ENCODE measurements at regions not wholly inside any gene's neighbourhood (a gene's known extent, or its start where the extent isn't known, plus 50 kb on each side); places are given as distances from the start of the nearest gene placed in this dataset.

- no peak for DNase-seq
These were observed 380.1 kb downstream of the GASK1B start for GRCh38 chr4:157792716-157793115.

DNA sequence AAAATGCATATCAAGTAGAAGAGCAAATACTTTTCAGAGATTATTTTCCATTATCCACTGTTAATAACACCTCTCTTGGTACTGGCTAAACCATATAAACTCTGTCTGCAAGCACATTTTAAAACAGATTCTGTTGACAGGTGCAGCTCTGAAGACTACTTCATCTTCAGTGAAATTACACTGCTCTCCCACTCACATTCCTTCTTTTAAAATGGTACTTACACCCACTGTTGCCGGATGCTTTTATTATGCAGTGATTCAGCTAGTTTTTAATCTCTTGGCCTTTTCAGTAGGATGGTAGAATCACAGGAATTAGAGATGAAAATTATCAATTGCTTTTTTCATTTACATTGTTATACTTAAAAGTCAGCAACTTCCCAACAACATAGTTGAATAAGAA is 381.6 kb downstream of the GASK1B start:
- peak in 2 of 56 donors; percentile 2 to 13 for DNase-seq

GRCh38 chr4:157787618-157788017 is 385.2 kb downstream of the GASK1B start:
- DNase-seq = no peak

DNA sequence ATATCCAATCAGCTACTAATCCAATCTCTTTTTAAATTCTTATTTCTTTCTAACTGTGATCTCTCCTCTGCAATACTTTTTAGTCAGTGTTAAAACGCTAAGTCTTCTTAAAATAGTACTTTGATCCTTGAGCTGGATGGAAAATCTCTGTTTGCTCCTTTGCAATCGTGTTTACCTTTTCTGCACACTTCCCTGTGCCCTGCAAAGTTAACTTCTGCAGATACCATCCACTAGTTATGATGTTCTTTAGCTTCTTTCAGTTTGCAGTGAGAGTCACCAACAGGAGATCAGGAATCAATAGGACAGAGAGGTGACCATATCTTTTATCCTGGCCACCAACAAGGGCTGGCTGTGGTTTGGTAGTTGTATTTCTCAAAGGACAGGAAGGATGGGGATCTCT is 391.5 kb downstream of the GASK1B start:
- no peak for DNase-seq

DNA sequence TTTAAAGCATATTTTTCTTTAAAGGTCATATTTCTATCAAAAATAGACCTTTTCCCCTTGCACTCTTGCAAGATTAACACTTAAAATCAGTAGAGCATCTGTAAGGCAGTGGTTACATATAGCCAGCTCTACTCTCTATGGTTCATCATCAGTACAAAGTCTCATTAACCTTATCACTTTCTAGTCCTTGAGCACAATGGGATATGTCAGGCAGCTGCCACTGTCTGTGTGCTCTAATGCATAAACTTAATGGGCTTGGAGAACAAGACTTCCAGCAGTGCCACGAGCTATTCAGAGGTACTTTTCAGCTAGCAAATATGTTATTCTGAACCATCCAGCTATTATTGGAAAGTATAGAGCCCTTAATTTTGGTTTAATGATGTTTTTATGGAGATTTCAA is 393.7 kb downstream of the GASK1B start:
- DNase-seq = no peak

DNA sequence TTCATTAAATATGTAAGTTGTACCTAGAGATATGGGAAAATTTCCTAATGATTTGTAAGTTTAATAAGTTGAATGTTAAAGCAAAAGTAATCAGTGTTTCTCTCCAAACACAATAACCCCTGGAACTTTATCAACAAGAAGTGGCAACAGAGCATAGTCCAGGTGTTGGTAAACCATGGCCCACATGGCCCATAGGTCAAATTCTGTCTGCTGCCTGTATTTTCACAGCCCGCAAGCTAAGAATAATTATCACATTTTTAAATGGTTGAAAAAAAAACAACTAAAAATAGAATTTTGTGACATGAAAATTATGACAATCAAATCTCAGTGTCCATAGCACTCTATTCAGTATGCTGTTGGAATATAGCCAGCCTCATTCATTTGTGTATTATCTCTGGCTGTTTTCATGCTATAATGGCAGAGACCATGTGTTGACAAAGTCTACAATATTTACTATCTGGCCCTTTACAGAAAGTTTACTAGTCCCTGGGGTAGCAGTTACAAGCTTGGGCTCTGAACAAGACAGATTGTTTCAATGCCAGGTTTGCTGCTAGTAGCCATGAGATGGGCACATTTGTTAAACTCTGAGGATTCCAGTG is 395.8 kb downstream of the GASK1B start:
- no peak for DNase-seq

DNA sequence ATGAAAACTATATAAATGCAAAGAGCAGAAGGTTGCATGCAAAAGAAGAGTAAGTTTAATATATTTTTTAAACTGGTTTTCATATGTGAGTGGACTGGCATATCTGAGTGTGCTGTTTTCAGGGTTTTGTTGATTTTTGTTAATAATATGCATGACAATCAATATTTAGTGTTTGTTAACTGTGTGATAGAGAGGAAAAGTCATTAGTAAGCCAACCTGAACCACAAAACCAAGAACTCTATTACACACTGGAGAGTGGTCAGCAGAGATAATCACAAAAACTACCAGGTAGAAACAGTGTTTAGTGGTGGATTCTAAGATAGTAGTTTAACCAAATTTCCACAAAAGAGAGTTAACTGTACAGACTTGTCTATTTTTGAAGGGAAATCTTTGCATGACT is 396.9 kb downstream of the GASK1B start:
- no peak for DNase-seq

DNA sequence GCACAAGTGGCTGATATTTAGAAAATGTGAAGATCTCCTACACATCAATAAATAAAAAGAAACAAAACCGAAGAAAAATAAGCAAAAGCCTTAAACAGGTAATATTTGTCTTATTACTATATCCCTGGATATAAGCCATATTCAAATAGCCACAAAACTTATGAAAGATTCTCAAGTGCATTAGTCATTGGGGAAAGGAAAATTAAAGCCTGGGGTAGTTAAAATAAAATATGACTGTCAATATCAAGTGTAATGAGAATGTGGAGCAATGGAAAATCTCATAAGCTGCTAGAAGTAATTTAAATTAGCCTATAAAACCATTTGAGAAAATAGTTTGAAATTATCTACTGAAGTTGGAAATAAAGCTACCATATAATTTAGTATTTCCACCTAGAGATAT is 399.9 kb downstream of the GASK1B start:
- DNase-seq = no peak

- DNase-seq = no peak
These were observed 404.4 kb downstream of the GASK1B start for GRCh38 chr4:157768419-157768818.

- no peak for DNase-seq
These were observed 409.3 kb downstream of the GASK1B start for GRCh38 chr4:157763490-157763889.

DNA sequence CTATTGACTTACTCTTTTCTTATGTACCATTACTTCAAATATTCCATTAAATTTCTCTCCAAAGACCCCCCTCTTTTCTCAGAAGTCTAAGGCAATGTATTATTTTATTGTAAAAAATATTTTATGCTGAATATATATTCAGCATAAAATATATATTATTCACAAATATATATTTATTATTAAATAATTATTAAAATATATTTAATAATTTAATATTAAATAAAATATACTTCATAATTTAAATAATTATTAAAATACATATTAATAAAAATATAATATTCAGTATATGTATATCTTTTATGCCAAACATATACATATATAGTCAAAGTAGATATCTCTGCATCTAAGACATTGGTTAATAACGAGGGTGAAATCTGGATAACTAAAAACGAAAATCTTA is 418.4 kb downstream of the GASK1B start:
- DNase-seq = no peak

DNA sequence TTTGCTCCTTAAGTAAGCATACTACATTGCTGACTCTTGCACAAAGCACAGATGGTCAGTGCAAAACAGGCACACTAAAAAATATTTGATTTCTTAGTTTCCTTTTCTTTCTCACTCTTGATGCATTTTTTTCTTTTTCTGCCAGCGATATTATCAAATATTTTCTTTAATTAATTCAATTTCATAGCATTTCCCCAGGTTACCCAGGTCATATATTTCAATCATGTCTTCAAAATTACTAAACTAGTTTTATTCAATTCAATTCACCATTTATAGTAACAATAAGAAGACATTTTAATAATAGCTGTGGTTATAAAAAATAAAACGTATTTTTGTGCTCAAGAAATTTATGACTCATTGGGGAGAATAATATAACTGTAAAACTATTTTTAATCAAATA is 421.2 kb downstream of the GASK1B start:
- DNase-seq = no peak

DNA sequence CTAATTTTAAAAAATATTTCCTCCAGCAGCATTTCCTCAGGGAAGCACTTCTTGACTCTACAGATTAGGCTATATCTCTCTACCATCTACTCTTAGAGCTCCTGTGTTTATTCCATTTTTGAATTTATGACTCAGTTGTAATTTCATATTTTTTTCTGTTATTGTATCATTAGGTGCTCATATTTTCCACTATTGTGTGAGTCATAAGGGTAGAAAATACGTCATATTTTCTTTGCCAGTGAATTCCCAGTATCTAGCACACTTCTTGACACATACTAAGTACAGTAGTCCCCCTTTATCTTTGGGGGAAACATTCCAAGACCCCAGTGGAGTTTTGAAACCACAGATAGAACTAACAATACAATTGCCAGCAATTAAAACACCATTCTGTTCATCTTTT is 431.2 kb downstream of the GASK1B start:
- DNase-seq = no peak

DNA sequence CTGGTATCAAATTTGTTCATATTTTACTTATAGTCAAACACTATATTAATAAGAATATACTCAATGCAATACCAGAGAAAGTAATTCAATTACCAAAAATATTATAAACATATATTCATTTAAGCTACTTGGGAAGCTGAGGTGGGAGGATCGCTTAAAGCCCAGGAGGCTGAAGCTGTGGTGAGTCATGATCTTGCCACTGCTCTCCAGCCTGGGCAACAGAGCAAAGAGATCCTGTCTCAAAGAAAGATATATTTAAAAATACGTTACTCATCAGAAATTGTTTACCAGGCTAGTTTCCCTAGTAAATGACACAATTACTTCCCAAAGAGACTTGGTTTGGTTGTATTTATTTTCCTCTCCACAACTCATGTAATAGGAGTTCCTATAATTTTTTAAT is 433.6 kb downstream of the GASK1B start:
- no peak for DNase-seq

DNA sequence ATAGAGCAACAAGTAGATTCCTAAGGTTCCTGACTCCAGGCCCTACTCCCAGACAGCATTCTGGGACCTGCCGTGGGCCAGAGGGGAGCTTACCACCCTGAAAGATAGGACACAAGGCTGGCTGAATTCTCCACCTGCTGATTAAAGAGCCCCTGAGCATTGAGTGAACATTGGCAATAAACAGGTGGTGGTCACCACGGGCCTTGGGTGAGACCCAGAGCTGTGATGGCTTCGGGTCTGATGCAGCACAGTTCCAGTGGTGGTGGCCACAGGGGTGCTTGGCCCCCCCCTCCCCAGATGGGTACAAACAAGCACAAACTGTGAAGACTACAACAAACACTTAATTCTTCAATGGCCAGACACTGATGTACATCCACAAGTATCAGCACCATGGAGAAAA is 444.6 kb downstream of the GASK1B start:
- no peak for DNase-seq

GRCh38 chr4:157727163-157727562 is 445.7 kb downstream of the GASK1B start:
- no peak for DNase-seq

- no peak for DNase-seq
These were observed 450.7 kb downstream of the GASK1B start for GRCh38 chr4:157722146-157722545.

GRCh38 chr4:157713342-157713741 is 459.5 kb downstream of the GASK1B start:
- DNase-seq = no peak

DNA sequence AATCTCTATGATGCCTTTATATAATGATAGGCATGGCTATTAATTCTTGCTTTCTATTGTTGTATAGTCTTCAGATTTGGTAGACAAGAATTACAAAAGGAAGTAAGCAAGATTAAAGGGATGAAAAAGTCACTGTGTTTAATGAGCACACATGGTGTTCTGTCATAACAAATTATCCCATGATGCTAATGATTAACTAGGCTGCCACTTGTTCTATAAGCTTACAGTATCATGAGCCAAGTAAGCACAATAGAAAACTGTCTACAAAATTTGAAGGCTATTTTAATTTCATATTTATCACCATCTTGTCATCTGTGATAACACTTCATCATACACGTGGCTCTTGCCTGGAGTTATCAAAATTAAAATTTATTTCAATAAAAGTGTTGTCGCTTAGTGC is 466.7 kb downstream of the GASK1B start:
- no peak for DNase-seq

DNA sequence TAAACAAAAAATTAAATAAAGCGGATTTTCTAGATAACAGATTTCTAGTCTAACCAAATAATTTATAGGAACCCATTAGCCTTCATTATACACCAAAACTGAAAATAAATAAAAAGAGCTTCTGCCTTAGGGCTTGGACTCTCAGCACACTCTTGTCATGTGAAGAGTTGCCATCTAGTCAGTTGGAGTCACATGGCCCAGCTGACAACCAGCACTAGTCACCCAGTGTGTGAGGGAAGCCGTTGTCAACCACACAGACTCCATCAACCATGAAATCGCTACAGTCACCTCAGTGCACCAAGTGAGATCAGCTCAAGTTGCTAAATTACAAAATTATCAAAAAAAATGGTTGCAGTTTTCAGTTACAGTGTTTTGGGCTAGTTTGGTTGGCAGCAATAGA is 470.0 kb downstream of the GASK1B start:
- DNase-seq = no peak

- DNase-seq = no peak
These were observed 471.2 kb downstream of the GASK1B start for GRCh38 chr4:157701695-157701994.

DNA sequence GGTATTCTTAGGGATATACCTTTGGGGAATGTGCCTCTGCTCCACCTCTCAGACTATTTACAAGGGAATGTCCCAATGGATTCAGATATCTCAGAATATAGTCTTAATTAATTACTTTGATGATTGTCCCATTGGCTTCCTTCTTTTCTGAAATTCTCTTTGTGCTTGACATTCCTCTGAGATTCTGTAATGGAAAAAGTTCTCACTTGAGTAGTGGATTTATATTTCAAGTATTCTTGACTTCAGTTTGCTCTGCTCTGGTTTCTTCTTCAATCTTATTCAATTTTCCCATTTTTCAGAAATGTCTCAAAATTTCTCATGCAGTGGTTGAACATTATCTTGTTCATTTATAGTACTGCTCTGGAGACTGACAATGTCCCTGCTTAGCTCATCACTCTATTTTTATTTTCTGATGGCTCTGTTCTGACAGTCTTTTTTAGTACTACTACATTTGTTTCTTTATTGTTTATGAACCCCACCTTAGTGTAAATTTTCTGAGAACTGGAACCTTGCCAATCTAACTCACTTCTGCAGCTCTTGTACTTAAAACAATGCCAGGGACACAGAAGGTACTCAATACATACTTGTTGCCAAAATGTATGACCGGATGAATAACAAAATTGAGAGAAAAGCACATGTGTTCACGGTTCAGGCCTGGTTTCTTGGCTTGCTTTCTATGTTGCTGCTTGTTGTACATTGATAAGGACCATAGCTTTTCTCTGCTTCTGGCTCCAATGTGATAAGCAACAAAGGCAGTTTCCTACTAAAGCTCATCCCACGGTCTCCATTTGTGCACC is 471.7 kb downstream of the GASK1B start:
- no peak for DNase-seq

DNA sequence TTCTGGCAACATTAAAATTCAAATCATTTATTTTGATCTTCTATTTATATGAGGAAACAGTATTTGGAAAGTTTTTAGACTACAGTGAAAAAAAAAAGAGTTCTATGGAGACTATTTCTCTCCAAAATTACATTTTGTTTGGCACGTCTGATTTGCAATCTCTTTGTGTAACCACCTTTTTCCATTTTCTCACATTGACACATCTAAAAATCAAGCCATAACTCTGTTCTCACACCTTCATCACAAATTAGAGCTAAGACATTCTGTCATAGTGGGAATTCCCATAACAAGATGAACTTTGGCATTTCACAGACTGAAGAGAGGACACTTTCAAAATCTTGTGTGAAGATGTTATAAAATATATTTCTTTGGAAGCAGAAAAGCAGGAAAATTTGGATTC is 468.9 kb downstream of the GRIA2 start:
- no peak for DNase-seq

GRCh38 chr4:157687971-157688370 is 467.4 kb downstream of the GRIA2 start:
- no peak for DNase-seq
